Sigmoid colon (tissue), 6 donors: ENCODE measurements at regions not wholly inside any gene's neighbourhood (a gene's known extent, or its start where the extent isn't known, plus 50 kb on each side); places are given as distances from the start of the nearest gene placed in this dataset.

ENCODE experiments used
- DNase-seq: peaks from one replicate; pipeline ENCODE4 v3.0.0-alpha.2; 2019
- H3K27ac ChIP-seq, 4 donors: fragments of 200-600 bp; sonication (generic); one replicate each; pipeline ENCODE4 v1.5.1; 2016 to 2019; ENCODE audit warnings: mild to moderate bottlenecking in 1 of 4
- H3K27me3 ChIP-seq, 3 donors: fragments of 200-600 bp; sonication (generic); one replicate each; pipeline ENCODE4 v1.5.1; 2019; ENCODE audit warnings: mild to moderate bottlenecking in 1 of 3
- H3K36me3 ChIP-seq, 4 donors: fragments of 200-600 bp; sonication (generic); one replicate each; pipeline ENCODE4 v1.5.1; 2016 to 2019
- H3K4me1 ChIP-seq, 4 donors: fragments of 200-600 bp; sonication (generic); one replicate each; pipeline ENCODE4 v1.5.1; 2017 to 2019
- H3K4me3 ChIP-seq, 4 donors: fragments of 200-600 bp; sonication (generic); one replicate each; pipeline ENCODE4 v1.5.1; 2017 to 2019; ENCODE audit warnings: mild to moderate bottlenecking in 2 of 4, moderate library complexity in 1 of 4
- H3K9me3 ChIP-seq, 4 donors: fragments of 200-600 bp in 3 of 4; sonication (generic) in 3 of 4; one replicate each; pipeline versions ENCODE4 v1.5.1 to v1.6.1; 2013 to 2019
- EP300 ChIP-seq, 4 donors: sonication (generic); formaldehyde crosslinking; IDR thresholded peaks; one replicate each; pipeline ENCODE4 v1.6.1; 2017; ENCODE audit warnings: antibody characterized with exemption in 4 of 4
- POLR2A ChIP-seq, 2 donors: fragments of 450-650 bp; IDR thresholded peaks; one replicate each; pipeline ENCODE4 v1.6.1; 2016; ENCODE audit warnings: antibody characterized with exemption in 2 of 2, mild to moderate bottlenecking in 2 of 2, moderate library complexity in 2 of 2
- POLR2AphosphoS5 ChIP-seq, 4 donors: sonication (generic); formaldehyde crosslinking; IDR thresholded peaks; one replicate each; pipeline ENCODE4 v1.6.1; 2017; ENCODE audit warnings: antibody characterized with exemption in 4 of 4
- WGBS, 2 donors: extraction: QIAGEN DNeasy Blood & Tissue Kit; methylation state at CpG; one replicate each; pipeline ENCODE4 v1.1.7; 2013; 5-methylcytosine and 5-hydroxymethylcytosine counted together
- intact Hi-C: fragments of 100-400 bp; cut with DNase I; formaldehyde crosslinking; loops from one replicate; pipeline ENCODE4 v1.15.1; 2023
- TF ChIP-seq, protein P1 (sequence below), 4 experiments: fragments of 450-650 bp in 3 of 4; fragments of 200-600 bp in 1 of 4; IDR thresholded peaks; one replicate each; pipeline ENCODE4 v1.5.1; 2016 to 2019; ENCODE audit warnings: antibody characterized with exemption in 4 of 4, mild to moderate bottlenecking in 3 of 4, moderate library complexity in 2 of 4
- donor health status: healthy with polysubstance abuse.
- donor health status: healthy.

DNA sequence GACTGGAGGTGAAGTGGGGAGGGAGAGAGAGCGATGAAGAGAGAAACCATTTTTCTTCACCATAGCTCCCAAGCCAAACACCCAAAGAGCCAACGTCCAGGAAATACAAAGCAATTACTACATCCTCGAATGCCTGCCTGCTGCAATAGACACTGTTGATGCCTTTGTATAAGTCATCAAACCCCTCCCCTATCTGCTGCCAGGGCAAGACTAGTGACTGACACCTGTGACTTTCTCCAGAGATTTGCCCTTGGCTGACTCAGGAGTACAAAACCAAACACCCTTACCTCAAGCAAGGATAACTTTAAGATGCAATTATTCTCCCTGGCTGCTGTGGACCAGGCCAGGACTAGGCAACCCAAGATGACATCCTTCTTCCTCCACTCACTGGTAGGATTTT, 81.8 kb upstream of the RASA1 start:
- Histone ChIP-seq H3K4me3 (no peak overlapping the region), H3K9me3 (no peaks in the 10 kb centered on the region), H3K27ac (no peak overlapping the region), H3K4me1 (no peaks in the 10 kb centered on the region), H3K36me3 (no peaks in the 10 kb centered on the region), H3K27me3 (no peaks in the 10 kb centered on the region)
- 55 to 59% methylated on average over 3 of the region's 3 CpGs for WGBS, 2 donors
- DNase-seq, result no peak
- TF ChIP-seq, protein P1, sequence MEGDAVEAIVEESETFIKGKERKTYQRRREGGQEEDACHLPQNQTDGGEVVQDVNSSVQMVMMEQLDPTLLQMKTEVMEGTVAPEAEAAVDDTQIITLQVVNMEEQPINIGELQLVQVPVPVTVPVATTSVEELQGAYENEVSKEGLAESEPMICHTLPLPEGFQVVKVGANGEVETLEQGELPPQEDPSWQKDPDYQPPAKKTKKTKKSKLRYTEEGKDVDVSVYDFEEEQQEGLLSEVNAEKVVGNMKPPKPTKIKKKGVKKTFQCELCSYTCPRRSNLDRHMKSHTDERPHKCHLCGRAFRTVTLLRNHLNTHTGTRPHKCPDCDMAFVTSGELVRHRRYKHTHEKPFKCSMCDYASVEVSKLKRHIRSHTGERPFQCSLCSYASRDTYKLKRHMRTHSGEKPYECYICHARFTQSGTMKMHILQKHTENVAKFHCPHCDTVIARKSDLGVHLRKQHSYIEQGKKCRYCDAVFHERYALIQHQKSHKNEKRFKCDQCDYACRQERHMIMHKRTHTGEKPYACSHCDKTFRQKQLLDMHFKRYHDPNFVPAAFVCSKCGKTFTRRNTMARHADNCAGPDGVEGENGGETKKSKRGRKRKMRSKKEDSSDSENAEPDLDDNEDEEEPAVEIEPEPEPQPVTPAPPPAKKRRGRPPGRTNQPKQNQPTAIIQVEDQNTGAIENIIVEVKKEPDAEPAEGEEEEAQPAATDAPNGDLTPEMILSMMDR (IDR thresholded peaks at IDR 0.05), result no peak
- no peak for TF ChIP-seq EP300 (IDR thresholded peaks at IDR 0.05)
- intact Hi-C loops, result no loop called here

DNA sequence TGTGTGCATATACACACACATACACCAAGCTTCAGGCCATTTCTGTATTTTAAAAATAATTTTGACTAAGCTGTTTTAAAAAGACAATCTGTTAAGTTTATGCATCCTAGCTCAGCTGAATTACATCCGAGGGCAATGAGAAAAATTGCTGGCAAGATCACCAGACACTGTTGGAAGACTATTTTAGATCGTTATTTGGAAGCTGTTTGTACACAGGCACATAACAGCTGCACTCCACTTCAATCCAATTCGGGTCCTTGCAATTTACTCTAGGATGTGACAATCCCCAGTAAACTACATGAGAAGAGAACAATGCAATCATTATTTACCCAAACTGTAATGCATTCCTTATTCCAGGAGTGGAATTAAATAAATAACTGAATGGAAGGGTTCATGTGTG, 79.3 kb upstream of the RASA1 start:
- Histone ChIP-seq H3K4me1 (no peaks in the 10 kb centered on the region), H3K9me3 (no peaks in the 10 kb centered on the region), H3K27me3 (no peaks in the 10 kb centered on the region), H3K4me3 (no peak overlapping the region), H3K36me3 (no peaks in the 10 kb centered on the region), H3K27ac (no peak overlapping the region)
- no peak for DNase-seq
- no peak for TF ChIP-seq POLR2AphosphoS5 (IDR thresholded peaks at IDR 0.05)
- intact Hi-C loops, result no loop called here
- 17 to 63% methylated on average over 3 of the region's 3 CpGs for WGBS, 2 donors

DNA sequence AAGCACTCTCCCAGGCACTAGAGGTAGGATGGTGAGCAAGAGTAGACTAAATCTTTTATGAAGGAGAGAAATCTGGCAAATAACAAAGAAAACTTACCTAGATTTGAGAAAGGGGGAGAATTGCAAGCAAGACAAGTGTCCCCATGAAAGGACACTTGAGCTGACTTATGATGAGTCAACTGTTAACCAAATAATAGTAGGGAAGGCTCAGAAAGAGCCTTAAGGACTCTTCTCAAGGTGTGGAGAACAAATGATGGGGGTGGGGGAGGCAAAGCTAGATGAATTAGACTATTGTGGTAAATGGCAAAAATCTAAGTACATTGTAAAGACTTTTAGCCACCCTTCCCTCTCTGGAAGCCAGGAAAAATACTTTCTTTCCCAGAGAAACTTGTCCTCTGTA, 77.6 kb upstream of the RASA1 start:
- TF ChIP-seq POLR2AphosphoS5 (IDR thresholded peaks at IDR 0.05) (no peak), POLR2A (IDR thresholded peaks at IDR 0.05) (no peak), EP300 (IDR thresholded peaks at IDR 0.05) (no peak)
- TF ChIP-seq, protein P1 (IDR thresholded peaks at IDR 0.05), result no peak
- no peak overlapping the region for H3K4me3 ChIP-seq
- no peaks in the 10 kb centered on the region for H3K36me3 ChIP-seq
- DNase-seq, result no peak
- H3K4me1 ChIP-seq, result no peaks in the 10 kb centered on the region
- intact Hi-C loops, result no loop called here
- H3K9me3 ChIP-seq, result no peaks in the 10 kb centered on the region
- H3K27ac ChIP-seq, result no peak overlapping the region
- H3K27me3 ChIP-seq, result no peaks in the 10 kb centered on the region

DNA sequence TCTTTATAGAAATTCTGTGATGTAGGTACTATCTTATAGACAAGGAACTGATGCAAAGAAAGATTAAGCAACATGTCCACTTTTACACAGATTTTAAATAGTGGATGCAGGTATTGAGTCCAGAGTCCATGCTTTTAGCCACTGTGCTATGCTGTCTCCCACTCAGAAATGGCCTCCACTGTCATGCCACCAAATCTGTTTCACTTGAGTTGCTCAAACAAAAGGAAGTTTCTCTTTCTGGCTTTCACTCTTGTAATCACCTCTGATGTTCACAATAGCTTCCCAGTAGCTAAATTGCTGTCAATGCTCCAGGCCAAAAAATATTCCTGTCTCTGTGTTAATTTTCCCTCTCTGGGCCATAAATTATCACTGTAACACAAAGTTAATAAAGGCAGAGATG, 77.0 kb upstream of the RASA1 start:
- TF ChIP-seq EP300 (IDR thresholded peaks at IDR 0.05) (no peak), POLR2AphosphoS5 (IDR thresholded peaks at IDR 0.05) (no peak), POLR2A (IDR thresholded peaks at IDR 0.05) (no peak)
- TF ChIP-seq, protein P1 (IDR thresholded peaks at IDR 0.05), result no peak
- H3K36me3 ChIP-seq, result no peaks in the 10 kb centered on the region
- no peaks in the 10 kb centered on the region for H3K27me3 ChIP-seq
- H3K4me1 ChIP-seq, result no peaks in the 10 kb centered on the region
- H3K4me3 ChIP-seq, result no peak overlapping the region
- DNase-seq, result no peak
- H3K27ac ChIP-seq, result no peak overlapping the region
- intact Hi-C loops, result no loop called here
- no peaks in the 10 kb centered on the region for H3K9me3 ChIP-seq

DNA sequence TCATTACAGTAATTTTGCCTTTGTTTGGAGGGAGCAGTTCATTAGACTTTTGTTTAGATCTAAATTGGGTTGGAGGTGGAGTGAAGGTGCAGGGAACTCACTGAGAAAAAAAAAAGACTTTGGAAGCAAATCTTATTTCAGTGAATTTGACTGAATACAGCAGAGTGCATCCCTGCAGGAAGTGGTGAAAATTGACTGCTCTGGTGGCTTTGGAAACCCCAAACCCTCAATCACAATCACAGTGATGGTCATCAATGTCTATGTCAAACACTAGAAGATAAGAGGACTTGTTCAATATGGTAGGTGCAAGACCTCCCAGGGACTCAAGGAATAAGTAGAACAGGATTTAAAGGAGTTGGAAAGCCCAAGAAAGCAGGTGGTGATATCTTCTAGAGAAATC, 76.0 kb upstream of the RASA1 start:
- Histone ChIP-seq H3K9me3 (no peaks in the 10 kb centered on the region), H3K27me3 (no peaks in the 10 kb centered on the region), H3K4me3 (no peak overlapping the region), H3K4me1 (no peaks in the 10 kb centered on the region), H3K36me3 (no peaks in the 10 kb centered on the region), H3K27ac (no peak overlapping the region)
- DNase-seq, result no peak
- intact Hi-C loops, result no loop called here
- TF ChIP-seq, protein P1 (IDR thresholded peaks at IDR 0.05), result no peak
- TF ChIP-seq POLR2AphosphoS5 (IDR thresholded peaks at IDR 0.05), result no peak
- TF ChIP-seq EP300 (IDR thresholded peaks at IDR 0.05), result no peak
